ENCODE measurements at regions not wholly inside any gene's neighbourhood (a gene's known extent, or its start where the extent isn't known, plus 50 kb on each side); places are given as distances from the start of the nearest gene placed in this dataset.
"Not testable (repeated sequence)": the region's sequence is repeated elsewhere in the genome, so short reads cannot be mapped to it uniquely, and the experiment has no call there.

GRCh38 chr14:46147452-46147851 is 504.1 kb downstream of the RPL10L start:
- peak; percentile 7 for DNase-seq (ENCODE audit: low spot score)

DNA sequence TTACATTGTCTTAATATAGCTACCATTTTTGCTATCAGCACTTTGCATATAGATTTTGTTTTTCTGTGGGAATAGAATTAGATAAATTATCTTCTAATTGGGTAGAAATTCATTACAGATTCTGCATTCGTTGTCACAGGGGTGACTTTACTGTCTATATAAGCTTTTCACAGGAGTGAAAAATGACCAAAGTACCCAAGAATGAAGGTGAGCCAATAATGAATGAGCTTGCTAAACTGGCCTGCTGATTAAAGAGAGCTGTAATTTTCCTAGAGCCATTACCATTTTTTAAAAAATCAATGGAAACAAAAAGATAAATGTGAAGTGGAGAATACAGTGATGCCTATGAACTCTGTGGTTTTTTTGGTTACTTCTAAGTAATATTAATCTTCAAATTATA is 504.6 kb downstream of the RPL10L start:
- DNase-seq (ENCODE audit: low spot score): no peak

DNA sequence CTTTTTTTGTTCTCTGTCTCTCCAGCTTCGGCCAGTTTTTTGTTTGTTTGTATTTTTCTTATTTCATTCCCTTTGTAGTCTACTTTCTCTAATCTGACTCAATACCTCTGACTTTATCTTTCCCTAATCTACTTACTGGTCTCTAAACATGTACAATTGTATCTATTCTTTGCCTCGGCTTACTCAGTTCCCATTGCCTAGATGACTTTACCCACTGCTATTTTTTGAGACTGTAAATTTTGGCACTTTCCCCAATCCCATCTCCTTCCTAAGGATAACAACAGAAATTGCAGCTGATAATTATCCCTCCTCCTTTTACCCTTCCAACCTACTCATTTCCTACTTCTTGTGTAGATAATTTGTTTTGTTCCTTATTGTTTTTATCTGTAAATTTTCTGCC is 511.1 kb downstream of the RPL10L start:
- DNase-seq (ENCODE audit: low spot score): no peak

- no peak for DNase-seq (ENCODE audit: low spot score)
These were observed 511.9 kb downstream of the RPL10L start for GRCh38 chr14:46139649-46140048.

GRCh38 chr14:46137786-46138185 is 513.8 kb downstream of the RPL10L start:
- DNase-seq (ENCODE audit: low spot score): no peak

DNA sequence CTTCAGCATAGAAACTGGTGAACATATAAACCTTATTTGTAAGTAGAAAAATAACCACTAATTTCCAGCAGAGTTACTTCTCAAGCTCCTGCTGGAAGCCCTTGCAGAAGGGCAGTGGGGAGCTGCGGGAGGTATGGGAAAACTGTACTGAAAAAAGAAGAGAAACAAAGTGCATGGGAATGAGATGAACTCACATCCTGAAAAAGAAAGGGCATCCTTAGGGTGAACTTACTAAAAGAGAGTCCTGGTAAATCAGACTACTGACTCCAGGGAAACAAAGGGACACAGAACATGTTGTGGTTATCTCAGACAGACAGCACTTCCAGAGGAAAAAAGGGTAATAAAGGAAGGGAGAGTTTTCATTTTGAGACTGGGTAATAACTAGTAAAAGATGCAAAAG is 515.1 kb downstream of the RPL10L start:
- no peak for DNase-seq (ENCODE audit: low spot score)

- DNase-seq (ENCODE audit: low spot score): no peak
These were observed 543.4 kb downstream of the RPL10L start for GRCh38 chr14:46108228-46108627.

- not testable (repeated sequence) for DNase-seq (ENCODE audit: low spot score)
These were observed 550.7 kb downstream of the RPL10L start for GRCh38 chr14:46100901-46101300.

DNA sequence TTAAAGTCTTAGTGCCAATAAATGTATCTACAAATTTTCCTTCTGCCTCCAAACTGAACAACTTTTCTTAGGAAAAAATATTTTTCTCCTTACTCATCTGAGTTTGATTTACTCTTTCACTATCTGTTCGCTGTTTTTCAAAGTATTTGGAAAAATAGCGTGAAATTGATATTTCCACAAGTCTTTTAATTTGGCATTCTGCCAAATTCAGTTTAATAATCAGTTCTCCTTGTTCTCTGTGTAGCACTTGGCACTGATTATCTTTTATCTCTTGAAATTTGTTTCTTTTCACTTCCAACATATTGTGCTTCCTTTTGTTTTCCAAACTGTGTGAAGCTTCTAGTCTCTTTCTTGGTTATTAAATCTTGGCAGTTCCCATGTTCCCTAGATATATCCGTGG is 559.8 kb downstream of the RPL10L start:
- no peak for DNase-seq (ENCODE audit: low spot score)

DNA sequence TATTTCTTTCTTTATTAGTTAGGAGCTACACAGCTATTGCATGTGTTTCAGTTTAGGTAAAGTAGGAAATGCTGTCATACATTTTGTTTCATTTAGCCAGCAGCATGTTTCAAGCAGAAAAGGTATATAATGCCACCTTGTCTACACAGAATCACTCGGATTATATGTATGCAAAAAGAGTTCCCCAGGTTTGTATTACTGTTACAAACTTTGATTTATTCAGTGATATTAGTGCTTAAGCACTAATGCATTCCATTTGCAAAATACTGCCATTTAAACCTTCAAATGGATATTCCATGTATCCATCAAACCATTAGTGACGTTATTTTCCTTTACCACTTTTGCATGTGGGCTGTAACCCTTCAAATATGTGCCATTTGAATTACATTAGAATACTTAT is 564.0 kb downstream of the RPL10L start:
- DNase-seq (ENCODE audit: low spot score): no peak

DNA sequence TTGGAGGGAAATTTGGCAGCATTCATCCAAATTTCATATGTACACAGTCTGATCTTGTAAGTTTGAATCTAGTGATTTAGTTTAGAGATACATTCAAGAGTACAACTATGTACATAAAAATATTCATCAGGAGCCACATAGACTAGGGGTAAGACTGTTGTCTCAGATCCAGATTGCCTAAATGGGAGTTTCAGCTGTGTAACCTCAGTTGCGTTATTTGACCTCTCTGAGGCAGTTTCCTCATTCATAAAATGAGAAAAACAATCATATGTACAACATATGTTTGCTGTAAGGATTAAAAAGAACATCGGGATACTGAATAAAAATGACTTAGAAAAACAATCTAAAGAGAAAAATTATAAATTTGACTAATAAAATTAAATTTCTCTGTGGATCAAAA is 577.5 kb downstream of the RPL10L start:
- no peak for DNase-seq (ENCODE audit: low spot score)

DNA sequence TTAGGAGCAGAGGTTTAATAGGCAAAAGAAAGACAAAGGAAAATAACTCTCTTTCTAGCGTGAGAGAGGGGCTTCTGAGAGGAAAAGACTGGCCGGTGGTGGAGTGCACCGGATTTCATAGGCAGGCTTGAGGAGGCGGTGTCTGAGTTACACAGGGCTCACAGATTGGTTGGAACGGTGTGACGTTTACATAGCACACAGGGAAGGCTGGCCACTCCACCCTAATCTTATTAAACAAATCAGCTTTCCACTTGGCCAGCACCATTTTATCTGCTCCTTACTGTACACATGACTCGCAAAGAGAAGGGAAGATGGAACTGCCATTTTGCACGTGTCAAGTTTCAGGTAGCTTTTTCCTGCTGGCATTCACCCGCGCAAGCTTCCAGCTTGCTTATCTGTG is 587.7 kb downstream of the RPL10L start:
- DNase-seq (ENCODE audit: low spot score): no peak

GRCh38 chr14:46058964-46059563 is 592.5 kb downstream of the RPL10L start:
- no peak for DNase-seq (ENCODE audit: low spot score)

GRCh38 chr14:46057799-46058198 is 593.8 kb downstream of the RPL10L start:
- no peak for DNase-seq (ENCODE audit: low spot score)

DNA sequence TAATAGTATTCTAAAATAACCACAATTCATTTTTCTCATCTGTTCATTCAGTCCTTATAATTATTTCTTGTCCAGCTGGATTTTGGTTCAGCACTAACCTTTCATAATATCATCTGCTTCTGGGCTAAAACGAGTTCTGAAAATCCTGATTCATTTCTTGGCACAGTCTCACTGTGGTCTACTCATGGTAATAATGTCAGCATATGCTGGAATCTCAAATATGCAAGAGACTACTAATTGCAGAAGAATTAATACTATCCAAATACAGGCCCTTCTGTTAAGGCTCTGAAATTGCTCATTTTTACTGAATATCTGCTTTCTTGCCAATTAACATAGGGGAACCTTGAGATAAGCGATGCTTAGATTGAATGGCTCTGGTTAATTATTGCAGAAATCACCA is 597.1 kb downstream of the RPL10L start:
- no peak for DNase-seq (ENCODE audit: low spot score)

- DNase-seq (ENCODE audit: low spot score): no peak
These were observed 598.4 kb downstream of the RPL10L start for GRCh38 chr14:46053221-46053620.

DNA sequence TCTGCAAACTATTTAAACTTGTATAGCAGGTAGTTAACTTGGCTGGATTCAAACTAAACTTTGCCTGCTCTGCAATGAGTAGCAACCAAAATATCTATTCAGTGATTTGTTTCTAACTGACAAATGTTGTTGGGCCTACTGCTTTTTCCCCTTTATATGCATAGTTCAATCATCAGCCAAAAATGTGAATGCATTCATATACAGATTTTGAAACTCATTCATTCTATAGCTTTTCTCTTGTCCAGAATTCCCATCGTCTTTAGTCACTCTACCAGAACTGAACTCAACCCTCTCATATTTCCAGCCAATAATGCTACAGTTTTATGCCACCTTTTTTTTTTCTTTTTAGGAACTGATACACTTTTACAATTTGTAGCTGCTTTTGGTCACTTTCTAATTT is 599.8 kb downstream of the RPL10L start:
- DNase-seq (ENCODE audit: low spot score): no peak

DNA sequence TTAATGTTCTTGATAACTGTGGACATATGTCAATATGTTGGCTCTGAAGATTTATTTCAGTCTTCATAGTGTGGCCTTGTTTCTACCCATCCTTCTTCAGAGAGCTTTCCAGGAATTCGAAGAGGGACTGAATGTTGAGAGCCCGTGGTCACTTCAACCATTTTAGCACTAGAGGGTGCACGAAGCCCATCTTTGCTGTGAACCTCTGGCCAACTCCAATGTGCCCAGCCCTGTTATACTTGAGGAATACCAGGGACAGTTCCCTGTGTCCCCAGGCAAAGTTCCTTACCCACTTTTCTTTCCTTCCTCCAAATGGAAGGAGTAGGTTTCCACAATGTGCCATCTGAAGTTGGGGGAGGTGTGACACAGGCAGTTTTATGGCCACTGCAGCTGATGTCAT is 603.5 kb downstream of the RPL10L start:
- DNase-seq (ENCODE audit: low spot score): no peak

DNA sequence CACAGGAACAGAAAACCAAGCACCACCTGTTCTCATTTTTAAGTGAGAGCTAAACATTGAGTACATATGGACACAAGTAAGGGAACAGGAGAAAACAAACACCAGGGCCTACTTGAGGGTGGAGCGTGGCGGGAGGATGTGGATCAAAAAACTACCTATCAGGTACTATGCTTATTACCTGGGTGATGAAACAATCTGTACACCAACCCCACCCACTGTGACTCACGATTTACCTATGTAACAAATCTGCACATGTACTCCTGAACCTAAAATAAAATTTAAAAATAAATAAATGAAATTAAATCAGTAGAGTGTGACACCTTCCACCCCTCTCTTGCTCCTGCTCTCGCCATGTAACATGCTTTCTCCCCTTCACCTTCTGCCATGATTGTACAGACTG is 615.5 kb downstream of the RPL10L start:
- no peak for DNase-seq (ENCODE audit: low spot score)

- DNase-seq (ENCODE audit: low spot score): no peak
These were observed 617.3 kb downstream of the RPL10L start for GRCh38 chr14:46034305-46034704.

DNA sequence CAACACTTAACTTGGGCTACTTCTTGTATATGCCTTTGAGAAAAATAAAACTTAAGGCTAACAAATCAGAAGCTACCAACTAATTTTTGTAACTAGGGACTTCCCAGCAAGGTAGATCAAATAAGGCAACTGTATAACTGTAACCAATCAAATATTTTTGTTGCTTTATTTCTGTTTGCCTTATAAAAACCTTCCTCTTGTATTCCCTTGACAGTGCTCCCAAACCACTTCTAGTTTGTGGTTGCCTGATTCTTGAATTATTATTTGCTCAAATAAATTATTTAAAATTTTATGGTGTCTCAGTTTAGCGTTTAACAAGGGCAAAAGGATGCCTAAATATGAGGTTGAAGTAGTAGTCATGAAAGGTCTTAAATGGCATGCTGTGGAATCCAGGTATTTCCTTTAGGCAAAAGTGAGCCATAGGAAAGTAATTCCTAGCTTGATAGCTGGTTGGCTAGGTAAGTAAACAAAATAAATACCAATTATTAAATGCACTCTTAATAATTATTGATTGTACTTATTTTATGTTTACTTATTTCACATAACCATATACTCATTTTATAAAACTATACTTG is 632.6 kb downstream of the RPL10L start:
- DNase-seq (ENCODE audit: low spot score): no peak

DNA sequence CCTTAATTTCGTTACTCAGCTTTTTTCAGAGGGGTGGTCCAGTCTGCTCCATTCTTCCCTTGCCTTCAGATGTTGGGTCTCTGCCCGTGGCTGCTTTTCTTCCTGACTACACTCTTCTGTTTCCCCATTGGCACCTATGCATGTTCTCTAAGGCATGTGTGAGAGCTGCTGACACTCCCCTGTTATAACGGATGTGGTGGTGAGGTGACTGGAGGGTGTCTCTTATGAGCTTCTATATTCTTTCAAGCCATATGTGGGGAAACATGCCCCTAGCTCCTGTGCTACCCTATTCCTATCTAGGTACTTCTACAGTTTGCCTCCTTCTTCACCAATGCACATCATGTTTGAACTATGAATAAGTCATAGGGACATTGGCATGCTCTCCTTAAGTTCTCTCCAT is 643.2 kb downstream of the RPL10L start:
- DNase-seq (ENCODE audit: low spot score): no peak

DNA sequence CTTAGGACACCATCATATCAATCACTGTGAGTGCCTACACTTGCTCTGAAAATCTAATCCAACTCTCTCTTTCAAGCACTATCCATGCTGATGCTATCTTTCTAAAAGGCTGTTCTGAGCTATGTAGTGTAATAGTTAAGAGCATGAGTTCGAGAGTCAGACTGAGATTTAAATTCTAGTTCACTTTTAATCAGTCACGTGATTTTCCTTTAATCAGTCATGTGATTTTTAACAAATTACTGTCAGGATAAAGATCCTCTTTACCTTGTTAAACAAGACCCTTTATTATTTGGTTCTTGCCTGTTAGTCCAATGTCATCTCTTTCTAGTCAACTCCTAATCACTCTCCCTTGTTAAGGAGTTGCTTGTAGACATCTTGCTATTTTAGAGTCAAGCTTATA is 653.0 kb downstream of the RPL10L start:
- no peak for DNase-seq (ENCODE audit: low spot score)

DNA sequence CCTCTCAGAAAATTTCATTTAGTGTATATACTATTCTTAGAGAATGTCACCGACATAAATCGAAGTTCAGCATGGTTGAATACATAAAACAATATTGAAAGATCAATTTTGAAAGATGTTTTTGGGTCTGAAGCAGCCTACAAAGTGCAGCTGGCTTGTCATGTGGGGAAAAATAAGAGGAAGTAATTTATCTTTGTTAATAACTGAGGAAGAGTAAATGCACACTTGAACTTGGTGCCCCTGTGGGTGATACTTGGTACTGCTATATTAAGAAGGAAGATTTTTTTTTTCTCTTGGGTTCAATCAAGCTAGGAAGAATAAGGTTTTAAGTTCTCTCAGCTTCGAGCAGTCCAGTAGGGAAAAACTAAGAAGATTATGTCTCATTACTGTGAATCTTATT is 661.3 kb downstream of the RPL10L start:
- DNase-seq (ENCODE audit: low spot score): no peak
